Right renal cortex interstitium (tissue), 3 donors: ENCODE measurements at regions not wholly inside any gene's neighbourhood (a gene's known extent, or its start where the extent isn't known, plus 50 kb on each side); places are given as distances from the start of the nearest gene placed in this dataset.

Experiments
- DNase-seq, 3 donors: peaks; one replicate each; pipeline ENCODE4 v3.0.0-alpha.2; 2013; ENCODE audit warnings: low read depth in 3 of 3, low spot score in 2 of 3

DNA sequence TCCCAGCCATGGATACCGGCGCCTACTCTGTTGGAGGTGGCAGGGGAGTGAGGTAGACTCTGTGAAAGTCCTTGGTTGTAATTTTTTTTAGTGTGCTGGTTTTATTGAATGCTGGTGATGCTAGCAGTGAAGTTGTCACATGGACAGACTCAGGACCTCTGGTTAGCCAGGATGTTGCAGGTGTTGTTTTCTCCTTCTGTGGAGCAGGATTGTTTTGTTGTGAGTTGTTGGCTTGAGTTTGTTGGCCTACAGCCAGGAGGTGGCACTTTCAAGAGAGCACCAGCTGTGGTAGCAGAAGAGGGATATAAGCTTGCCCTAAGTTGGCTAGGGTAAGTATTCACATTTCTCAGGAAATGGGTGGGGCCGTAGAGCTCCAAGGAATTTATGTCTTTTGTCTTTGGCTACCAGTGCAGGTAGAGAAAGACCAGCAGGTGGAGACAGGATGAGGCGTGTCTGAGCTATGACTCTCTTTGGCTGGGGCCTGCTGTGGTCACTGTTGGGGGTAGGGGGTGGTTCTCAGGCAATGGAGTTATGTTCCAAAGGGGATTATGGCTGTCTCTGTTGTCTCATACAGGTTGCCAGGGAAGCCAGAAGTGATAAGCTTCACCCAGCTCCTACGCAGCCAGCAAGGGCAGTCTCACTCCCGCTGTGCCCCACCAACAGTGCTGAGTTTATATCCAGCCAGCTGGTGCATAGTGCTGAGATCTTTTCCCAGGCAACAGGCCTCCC is 248.7 kb downstream of the TAF11L14 start:
- no peak for DNase-seq

DNA sequence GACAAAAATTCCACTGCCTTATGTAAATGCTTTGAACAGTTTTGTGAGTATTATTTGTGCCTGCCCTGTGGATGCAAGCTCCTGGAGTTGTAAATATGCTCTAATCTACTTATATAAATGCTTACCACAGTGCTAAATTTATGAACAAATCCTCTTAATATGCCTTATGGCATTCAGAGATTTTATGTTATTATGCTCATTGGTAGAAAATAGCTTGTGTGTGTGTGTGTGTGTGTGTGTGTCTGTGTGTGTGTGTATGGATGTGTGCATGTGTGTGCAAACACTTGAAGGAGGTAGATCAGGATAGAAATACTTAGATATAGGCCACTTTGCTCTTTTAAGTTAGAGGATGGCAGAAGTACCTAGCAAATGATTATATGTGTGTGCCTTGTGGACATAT is 253.9 kb downstream of the TAF11L14 start:
- no peak for DNase-seq

DNA sequence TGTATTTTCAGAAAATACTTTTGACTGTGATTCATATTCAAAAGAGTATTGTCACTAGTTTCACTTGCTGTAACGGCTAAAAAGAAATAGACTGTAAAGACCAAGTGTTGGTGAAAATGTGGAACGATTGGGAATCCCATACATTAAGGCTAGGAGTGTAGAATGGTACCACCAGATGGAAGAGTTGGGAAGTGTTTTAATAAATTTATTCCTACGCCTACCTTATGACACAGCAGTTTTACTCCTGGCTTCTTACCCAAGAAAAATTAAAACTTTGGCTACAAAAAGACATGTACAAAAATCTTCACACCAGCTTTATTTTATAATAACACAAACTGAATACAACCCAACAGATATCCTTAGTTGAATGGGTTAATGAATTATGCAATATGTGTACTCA is 256.2 kb downstream of the TAF11L14 start:
- no peak for DNase-seq

DNA sequence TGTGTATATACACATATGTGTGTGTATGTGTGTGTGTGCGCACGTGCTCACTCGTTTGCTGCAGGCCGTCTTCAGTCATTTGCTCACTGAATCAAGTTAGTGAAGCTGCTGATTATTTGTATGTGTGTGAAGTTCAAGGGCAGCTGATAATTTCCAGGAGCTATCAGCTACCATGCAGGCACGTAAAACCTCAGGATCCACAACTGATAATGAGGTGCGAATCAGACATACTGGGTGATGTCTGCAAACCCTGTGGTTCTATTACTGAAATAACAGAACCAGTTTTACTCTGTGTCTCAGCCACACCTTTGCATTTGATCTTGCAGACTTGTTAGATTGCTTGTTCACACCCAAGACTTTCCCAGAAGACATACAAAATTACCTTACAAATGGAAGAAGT is 257.6 kb downstream of the TAF11L14 start:
- DNase-seq, result no peak

DNA sequence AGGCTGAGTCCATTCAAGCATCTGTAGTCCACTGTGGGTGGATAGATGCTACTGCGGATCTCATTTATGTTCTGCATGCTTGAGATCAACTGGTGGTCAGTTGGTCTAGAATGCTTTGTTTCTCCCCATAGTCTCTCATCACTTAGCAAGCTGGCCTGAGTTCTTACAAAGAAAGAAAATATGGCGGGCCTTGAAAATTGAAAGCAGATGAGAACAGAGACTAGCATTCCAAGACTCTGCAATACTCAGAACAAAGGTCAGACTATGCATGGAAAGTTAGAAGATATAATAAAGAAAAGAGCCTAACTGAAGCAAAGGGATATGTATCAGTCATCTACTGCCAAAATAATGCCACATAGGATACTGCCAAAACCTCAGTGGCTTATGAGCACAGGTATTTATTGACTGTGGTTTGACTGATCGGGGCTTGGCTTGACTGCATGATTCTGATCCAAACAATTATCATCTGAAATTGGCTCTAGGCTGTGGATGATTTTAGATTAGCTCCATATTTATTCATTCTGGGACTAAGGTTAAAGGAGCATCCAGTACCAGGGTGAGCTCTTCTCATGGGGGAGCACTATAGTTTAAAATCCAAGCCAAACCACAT is 258.9 kb downstream of the TAF11L14 start:
- DNase-seq, result no peak

DNA sequence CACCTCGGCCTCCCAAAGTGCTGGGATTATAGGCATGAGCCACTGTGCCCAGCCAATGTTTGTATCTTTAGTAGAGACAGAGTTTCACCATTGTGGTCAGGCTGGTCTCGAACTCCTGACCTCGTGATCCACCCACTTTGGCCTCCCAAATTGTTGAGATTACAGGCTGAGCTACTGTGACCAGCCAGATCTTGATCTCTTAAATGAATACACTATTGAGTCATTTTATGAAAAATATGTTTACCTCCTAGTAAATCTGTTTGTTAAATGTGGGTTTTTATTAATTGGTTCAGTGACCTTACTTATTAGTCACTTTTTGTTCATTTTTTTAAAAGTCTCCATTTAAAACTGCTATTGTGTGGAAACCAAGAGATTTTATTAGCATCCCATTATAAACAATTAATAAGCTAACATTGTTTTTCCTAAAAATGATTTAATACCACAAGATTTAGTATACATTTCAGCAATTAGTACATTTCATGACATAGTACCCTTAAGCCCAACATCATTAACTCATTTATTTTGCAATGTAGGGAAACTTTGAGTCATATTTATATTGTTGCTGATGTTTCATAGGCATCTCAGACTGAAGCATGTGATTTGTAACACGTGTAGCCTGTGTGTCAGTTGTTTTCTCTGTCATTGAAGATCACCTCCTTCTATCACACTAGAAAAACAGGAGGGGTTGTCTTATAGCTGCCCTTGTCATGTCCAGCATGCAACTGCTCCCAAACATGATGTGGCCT is 261.2 kb downstream of the TAF11L14 start:
- no peak for DNase-seq

DNA sequence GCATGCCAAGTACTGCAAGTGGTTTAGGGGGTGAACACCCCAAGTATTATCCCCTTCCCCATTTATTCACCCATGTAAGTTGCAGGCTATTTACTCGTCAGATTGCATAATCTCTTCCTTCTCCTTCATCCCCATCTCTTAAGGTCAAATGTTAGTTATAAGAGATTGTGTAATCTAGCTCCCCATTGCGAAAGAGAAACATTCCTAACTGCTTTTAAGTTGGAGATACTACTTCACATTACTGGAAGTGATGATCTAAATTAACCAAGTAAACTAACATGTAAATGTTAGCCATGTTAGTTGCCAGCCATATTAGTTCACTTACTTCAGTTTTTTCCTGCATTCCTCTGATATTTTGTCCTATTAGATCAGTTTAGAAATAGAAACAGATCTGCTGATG is 262.3 kb downstream of the TAF11L14 start:
- DNase-seq, result no peak

DNA sequence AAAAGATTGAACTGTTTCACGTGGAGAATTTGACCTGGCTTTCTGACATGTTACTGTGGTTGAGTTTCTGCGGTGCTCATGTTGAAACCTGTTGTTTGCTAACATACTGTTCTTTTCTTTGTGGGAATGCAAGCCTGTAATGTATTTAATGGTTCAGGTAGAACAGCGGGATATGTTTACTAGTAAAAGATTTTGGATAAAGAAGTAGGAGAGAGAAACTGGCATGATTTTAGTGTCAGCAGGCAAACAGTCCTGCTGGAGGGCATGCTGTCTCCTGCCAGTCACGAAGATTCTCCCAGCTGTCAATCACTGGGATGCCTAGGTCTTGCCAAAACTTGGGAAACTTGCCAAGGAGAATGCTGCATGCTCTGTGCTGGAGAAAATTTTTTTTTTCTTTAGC is 263.5 kb downstream of the TAF11L14 start:
- no peak for DNase-seq

DNA sequence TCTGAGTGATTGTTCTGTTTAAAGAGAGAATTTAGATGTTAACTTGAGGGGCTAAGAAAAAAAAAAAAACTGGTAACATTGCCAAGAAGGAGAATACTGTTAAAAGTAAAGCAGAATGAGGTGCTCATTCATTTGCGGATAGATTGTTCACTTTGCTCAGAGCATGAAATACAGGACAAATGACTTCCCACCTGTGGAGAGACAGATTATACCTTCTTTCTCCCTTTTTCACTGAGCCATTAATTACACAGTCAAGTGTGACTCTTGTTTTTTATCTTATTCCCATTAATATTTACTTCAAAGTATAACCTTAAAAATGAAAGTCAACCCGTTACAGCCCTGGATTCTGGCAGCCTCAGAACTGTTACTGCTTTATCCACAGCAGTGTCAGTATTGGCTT is 264.5 kb downstream of the TAF11L14 start:
- no peak for DNase-seq

DNA sequence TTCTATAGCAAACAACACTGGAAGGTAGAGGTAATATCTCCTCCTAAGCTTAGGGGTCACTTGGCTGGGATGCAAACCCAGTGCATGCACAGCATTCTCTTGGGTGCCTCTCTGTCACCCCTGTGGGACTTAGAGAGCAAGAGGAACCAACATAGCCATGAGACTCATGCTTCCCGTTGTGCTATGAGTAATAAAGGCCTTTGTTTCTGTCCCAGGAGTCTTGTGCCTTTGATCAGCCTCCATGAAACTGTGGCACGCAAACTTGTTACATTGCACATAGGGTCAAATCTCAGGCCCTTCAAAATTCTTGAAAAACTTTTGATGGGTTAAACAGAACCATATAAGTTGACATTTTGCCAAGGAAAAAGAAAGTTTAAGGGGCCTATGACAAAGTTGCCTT is 272.8 kb downstream of the TAF11L14 start:
- no peak for DNase-seq

DNA sequence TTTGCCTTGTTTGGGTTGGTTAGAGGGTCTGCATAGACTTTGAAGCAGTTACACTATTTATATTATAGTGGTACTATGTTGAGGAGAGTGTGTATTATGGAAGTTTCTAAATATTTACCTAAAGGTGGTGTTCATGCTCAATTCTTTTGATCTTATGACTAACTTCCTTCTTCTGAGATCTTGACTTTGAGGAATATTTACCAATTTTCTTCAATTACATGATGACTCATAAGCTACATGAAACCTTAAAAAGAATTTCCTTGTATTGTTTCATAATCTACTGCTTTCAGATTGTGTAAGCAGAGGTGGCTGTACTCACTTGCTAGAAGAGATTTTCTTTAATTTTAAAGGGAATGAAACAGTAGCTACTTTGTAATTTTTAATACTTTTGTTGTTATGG is 276.1 kb downstream of the TAF11L14 start:
- no peak for DNase-seq

DNA sequence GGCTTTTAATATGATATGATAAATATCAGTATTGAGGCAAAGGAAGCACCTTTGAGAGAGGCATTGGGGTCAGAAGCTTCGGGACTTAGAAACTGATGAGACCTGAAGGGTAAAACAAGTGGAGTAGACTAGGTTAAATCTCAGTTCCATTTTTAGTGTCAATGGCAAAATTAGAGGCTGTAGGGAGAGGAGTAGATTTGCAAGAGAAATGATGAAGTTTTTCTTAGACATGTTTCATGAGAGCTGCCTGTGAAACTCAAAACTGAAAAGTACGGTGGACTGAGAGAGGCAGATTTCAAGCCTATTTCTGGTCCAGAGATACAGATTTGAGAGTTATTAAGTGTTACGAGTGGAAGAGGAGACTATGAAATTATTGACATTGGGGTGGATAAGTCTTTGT is 278.5 kb downstream of the TAF11L14 start:
- no peak for DNase-seq

DNA sequence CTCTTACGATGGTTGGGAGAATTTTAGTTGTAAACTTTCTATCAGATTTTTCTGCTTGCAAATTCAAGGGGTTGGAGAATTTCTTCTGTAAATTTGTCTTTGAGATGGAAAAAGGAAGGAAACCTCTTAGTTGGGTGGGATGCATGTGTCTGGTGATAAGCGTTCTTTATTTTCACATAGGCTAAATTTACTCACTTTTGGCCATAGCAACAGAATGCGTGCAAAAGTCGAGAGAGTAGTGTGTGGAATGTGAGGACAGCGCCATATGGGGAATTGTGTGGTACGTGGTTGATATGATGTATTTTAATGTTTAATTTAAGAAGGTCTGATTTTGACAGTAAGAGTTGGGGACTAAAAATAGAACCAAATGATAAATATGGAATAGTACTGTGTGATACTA is 282.2 kb downstream of the TAF11L14 start:
- no peak for DNase-seq

DNA sequence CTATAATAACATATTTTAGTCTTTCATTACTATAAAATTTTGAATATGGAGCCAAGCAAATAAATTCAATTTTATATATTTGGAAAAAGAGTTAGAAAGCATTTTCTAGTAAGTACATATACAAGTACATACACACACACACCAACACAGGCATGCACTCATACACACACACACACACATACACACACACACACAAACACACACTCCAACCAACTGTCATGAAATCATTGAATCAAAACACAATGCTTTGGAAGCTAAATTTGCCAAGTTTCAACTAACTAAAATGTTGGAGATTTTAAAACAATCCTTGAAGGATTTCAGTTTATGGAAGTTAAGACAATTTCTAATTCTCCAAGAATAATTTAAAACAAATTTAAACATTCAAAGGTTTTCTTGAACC is 283.2 kb downstream of the TAF11L14 start:
- no peak for DNase-seq

DNA sequence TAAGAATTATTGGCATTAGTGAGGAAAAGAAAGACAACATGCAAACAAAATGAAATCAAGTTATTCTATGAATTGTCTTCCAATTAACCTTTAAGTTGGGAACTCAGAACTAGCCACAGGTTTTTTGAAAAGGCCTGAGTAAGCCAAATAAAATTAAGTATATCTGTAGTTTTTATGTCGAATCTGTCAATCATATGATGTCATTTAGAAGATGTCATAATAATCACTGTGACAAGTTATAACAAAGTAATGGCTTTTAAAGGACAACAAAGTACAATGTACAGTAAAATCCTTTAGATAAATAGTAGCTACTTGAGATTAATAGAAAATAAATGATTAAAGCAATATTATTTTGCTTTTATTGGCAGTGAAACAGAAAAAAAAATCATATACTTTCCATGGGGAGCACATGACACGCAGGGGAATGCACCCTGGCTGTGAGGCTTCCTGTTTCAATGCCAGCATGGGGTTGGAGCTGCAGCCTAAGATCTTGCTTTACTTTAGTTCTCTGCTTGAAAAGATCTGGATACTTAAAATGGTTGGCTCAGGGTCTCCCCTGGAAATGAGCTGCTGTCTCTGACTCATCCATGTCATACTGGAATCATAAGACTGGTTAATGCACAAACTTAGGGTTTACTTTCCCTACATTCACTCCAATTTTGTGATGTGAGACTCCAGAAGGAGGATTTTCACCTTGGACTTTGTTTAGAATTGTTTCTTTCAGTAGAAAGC is 284.3 kb downstream of the TAF11L14 start:
- DNase-seq, result no peak

DNA sequence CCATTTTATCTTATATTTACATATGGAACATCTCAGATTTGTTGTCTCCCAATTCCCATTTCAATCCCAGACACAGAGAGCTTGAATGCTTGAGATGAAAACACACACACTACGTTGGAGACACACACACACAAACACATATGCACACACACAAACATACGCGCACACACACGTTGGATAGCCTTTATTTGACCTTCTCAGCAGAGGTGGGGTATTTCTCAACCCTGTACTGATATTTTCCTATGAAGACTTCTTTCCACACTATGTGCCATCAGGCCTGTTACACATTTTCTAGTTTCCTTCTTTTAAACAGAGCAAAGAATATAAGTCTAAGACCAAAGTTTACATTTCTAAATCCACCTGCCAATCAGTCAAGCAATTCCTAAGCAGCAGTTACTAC is 291.0 kb downstream of the TAF11L14 start:
- no peak for DNase-seq

DNA sequence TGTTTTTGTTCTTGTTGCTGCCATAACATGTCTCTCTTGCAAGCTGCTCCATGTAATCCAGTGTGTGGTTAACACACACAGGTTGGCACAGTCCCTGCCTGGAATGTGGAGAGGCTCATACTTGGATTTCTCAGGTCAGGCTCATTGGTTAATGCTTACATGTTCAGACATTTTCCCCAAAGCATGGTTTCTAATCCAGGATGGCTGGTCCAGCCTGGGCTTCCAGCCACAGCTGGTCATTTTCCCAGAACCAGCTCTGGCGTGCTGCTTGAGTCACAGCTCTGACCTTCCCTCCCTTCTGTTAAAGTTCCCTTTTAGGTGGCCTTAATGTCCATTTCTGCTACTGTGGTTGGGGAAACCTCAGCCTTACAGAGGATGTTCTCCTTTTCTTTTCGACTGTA is 294.3 kb downstream of the TAF11L14 start:
- DNase-seq, result no peak

DNA sequence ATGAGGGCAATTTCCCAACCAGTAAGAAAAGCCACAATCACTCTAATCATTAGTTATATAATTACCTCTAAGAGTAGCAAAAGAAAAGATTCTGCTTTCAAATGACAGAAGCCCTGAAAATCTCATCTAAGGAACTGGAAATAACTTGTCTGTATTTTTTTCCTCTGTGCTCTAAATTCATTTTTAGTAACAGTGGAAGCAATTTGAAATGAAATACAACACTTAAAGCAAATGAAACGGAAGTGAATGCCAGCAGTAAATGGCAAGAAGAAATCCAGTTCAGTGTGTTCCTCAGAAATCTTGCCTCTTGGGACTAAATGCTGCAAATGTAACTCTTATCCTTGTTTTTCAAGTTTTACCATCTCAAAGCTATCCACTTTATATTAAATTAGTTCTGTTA is 294.9 kb downstream of the TAF11L14 start:
- DNase-seq, result no peak

DNA sequence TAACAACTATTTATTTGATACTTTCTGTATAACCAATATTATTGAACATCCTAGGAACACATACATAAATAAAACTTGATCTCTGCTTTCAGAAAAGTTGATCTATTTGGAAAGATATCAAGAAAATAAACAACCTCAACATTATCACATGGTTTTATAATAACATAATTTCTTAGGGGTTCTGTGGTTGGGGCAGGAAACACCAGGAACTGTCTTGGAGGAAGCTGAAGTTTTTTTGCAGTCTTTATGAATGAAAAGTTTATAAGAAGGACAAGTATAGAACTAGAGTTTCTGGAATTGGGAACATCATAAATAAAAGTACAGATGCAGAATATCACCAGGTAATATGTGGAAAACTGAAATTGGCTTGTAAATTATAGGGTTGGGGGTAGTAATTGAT is 296.1 kb downstream of the TAF11L14 start:
- DNase-seq, result no peak

DNA sequence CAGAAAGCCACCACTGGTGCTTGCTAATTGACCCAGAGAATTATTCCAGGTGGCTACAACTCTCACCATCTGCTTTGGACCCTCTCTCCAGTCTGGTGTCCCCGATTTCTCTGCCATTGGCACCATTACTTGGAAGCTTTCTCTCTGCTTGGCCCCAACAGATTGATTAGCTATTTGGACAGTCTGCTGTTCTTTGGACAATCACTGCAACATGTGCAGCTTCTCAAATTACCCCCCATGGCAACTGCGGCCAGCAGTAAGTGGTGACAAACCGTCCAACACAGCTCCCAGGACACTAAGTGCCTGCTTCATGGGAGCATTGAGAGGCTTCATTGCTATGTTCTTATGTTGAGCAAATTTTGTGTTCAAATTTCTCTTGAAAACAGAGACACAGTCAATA is 309.8 kb downstream of the TAF11L14 start:
- no peak for DNase-seq

DNA sequence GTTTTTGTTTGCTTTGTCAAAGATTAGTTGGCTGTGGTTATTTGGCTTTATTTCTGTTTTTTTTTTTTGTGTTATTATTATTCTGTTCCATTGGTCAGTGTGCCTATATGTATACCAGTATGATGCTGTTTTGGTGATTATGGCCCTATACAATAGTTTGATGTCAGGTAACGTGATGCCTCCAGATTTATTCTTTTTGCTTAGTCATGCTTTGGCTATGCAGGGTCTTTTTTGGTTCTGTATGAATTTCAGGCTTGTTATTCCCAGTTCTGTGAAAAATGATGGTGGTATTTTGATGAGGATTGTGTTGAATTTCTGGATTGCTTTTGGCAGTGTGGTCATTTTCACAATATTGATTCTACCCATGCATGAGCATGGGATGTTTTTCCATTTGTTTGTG is 312.8 kb downstream of the TAF11L14 start:
- no peak for DNase-seq
